GM12873 (cell line): ENCODE measurements at regions not wholly inside any gene's neighbourhood (a gene's known extent, or its start where the extent isn't known, plus 50 kb on each side); places are given as distances from the start of the nearest gene placed in this dataset.

Experiments used
- CTCF ChIP-seq: IDR thresholded peaks from 2 replicates; pipeline ENCODE4 v1.5.1; 2012; ENCODE audit warnings: low read depth, mild to moderate bottlenecking, moderate library complexity, low read length, control low read depth; ENCODE audit not compliant: insufficient read depth; ENCODE audit errors: missing control alignments

DNA sequence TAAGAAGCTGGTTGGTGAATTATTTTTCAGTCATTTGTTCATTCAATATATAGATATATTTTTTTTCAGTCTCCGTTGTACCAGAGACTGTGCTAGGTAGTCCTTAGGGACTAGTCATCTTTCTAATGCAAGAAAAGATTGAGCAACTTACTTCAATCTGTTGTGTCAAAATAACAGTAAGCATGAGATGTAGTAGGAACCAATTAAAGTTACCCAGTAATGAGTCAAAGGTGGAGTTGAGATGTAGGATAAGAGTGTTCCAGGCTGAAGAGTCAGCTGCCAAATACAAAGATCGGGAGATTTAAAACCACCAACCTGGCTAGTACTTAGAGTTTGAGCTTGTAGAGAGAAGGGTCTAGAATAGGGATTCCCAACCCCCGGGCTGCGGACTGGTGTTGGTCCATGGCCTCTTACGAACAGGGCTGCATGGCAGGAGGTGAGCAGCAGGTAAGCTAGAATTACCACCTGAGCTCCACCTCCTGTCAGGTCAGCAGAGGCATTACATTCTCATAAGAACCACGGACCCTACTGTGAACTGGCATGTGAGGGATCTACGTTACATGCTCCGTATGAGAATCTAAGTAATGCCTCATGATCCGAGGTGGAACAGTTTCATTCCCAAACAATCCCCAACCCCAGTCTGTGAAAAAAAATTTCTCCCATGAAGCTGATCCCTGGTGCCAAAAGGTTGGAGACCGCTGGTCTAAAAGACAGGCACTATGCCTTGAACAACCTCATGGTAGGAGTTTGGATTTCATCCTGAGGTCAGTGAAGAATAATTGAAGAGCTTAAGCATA, 1241.5 kb upstream of the WWC1 start:
- TF ChIP-seq CTCF, result no peak

- TF ChIP-seq CTCF, result peak; percentile 13
Measured at GRCh38 chr5:167050568-167051401, 1240.7 kb upstream of the WWC1 start.

DNA sequence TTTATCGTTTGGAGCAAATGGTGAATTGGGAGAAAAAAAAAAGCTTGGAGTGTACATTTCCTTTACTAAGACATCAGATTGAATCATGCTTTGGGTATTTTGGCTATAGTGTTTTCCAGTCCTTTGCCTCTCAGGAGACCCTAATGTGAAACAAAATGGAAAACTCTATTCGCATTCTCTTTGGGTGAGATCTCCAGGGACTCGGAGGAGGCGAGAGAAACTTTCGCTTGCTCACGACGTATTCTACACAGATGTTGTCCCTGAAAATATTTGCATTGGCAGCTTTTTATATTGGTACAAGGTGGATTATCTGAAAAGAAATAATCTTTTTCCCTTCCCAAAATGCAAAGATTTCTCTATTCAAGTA, 1240.1 kb upstream of the WWC1 start:
- TF ChIP-seq CTCF, result no peak

DNA sequence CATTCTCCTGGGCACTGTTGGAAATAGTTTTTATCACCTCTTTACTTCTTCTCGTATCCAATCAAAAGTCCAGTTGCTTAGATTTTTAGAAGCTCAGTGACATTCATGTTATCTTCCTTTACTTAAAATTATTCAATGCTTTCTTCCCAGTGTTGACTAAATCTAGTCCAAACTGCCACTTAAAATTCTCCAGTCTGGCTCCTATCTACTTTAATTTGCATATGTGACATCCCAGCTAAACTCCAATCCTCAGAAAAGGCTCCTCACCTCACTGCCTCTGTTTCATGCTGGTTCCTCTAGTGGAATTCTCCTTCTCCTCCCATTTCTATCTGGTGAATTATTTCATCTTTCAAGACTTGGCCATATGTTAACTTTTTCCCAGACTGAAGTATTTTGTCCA, 1238.7 kb upstream of the WWC1 start:
- no peak for TF ChIP-seq CTCF

DNA sequence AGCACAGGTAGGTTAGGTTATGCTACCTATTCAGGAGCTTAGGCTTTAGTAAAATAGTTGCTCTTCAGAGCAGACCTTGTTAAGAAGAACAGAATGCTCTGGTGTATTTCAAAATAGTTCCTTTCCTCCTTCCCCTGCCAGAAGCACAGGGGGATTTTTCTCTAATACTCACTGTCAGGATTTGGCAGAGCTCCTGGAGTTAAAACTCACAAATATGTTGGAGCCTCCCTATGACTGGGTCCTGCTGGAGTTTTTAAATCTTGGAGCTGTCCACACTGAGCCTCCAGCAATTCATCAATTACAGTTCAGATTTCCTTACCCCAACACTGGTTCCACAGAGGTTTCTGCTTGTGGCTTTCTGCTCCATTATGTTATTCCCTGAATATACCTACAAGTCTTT, 1233.8 kb upstream of the WWC1 start:
- TF ChIP-seq CTCF, result no peak

DNA sequence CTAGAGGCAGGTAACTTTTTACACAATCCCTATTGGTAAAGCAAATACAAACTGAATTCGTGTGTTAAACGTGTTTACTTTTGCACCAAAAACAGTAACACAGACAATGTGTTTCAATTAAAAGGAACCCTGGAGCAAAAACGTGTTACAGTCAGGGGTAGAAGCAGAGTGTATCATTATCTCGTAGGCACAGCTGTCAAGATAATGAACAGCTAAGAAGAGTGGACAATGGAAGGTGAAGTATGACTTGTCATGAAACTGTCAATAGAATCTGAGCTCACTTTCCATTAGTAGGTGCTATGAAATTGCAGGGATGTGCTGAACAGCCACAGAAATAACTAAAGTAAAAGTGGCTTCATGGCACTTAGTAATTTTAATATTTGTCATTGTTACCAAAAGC, 1229.8 kb upstream of the WWC1 start:
- TF ChIP-seq CTCF, result no peak

DNA sequence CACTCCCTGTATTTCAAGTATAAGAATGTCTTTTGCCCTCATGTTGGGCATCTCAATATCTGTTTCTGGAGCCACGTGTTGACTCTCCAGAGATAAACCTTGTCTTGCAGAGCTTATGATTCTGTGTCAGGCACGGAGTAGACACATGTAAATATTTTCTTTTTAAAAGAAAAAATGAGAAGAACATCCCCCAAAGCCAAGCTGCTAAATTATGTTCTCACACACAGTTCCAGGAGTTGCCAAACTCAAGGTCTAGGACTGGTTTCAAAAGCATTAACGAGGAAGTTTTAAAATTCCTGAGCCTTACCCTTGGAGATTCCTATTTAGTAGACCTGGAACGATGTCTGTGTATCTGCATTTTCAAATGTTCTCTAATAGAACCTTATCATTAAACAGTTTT, 1228.3 kb upstream of the WWC1 start:
- TF ChIP-seq CTCF, result no peak
